ENCODE measurements at regions not wholly inside any gene's neighbourhood (a gene's known extent, or its start where the extent isn't known, plus 50 kb on each side); places are given as distances from the start of the nearest gene placed in this dataset.
"Not testable (repeated sequence)": the region's sequence is repeated elsewhere in the genome, so short reads cannot be mapped to it uniquely, and the experiment has no call there.

DNA sequence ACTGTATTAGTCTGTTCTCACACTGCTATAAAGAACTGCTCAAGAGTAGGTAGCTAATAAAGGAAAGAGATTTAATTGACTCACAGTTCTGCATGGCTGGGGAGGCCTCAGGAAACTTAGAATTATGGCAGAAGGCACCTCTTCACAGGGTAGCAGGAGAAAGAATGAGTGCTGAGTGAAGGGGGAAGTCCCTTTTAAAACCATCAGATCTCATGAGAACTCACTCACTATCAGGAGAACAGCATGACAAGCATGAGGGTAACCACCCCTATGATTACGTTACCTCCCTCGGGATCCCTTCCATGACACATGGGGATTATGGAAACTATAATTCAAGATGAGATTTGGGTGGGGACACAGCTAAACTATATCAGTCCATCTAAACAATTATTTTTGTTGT lies 261.0 kb downstream of the SPRY1 start:
- not testable (repeated sequence) for TF ChIP-seq POLR2A, EP300 (IDR thresholded peaks at IDR 0.05)
- TF ChIP-seq, protein P1, sequence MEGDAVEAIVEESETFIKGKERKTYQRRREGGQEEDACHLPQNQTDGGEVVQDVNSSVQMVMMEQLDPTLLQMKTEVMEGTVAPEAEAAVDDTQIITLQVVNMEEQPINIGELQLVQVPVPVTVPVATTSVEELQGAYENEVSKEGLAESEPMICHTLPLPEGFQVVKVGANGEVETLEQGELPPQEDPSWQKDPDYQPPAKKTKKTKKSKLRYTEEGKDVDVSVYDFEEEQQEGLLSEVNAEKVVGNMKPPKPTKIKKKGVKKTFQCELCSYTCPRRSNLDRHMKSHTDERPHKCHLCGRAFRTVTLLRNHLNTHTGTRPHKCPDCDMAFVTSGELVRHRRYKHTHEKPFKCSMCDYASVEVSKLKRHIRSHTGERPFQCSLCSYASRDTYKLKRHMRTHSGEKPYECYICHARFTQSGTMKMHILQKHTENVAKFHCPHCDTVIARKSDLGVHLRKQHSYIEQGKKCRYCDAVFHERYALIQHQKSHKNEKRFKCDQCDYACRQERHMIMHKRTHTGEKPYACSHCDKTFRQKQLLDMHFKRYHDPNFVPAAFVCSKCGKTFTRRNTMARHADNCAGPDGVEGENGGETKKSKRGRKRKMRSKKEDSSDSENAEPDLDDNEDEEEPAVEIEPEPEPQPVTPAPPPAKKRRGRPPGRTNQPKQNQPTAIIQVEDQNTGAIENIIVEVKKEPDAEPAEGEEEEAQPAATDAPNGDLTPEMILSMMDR (IDR thresholded peaks at IDR 0.05): not testable (repeated sequence)
